ENCODE measurements at regions not wholly inside any gene's neighbourhood (a gene's known extent, or its start where the extent isn't known, plus 50 kb on each side); places are given as distances from the start of the nearest gene placed in this dataset.

DNA sequence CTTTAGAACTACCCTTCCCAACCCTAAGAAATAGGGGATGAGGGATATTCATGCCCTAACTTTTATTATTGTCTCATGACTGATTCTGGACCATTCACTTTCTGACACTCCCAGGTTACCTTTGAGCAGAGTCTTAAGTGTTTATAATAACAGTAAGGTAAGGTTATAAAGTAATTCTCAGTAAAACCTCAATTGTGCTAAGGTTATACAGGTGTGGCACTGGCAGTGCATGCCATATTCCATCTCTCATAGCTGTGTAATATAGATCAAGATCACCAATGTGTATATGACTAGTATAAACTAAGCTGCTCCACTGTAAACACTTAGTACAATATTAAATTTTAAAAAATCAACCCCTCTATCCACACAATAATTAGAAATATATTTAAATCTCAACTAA, 89.1 kb downstream of the KCNJ2 start:
- no peak for FAIRE-seq
- DNase-seq (ENCODE audit: insufficient read length): no peak
- TF ChIP-seq POLR2A (IDR thresholded peaks at IDR 0.05; ENCODE audit: low read depth, low read length) (no peak), POLR2AphosphoS5 (IDR thresholded peaks at IDR 0.05; ENCODE audit: low read depth, low read length) (no peak), TAF1 (IDR thresholded peaks at IDR 0.05; ENCODE audit: borderline replicate concordance, low read depth, low read length) (no peak)

- FAIRE-seq (no peak), DNase-seq (ENCODE audit: insufficient read length) (no peak)
- TF ChIP-seq POLR2A (IDR thresholded peaks at IDR 0.05; ENCODE audit: low read depth, low read length) (no peak), TAF1 (IDR thresholded peaks at IDR 0.05; ENCODE audit: borderline replicate concordance, low read depth, low read length) (no peak), POLR2AphosphoS5 (IDR thresholded peaks at IDR 0.05; ENCODE audit: low read depth, low read length) (no peak)
Observed at GRCh38 chr17:70259400-70259799, 90.1 kb downstream of the KCNJ2 start.

DNA sequence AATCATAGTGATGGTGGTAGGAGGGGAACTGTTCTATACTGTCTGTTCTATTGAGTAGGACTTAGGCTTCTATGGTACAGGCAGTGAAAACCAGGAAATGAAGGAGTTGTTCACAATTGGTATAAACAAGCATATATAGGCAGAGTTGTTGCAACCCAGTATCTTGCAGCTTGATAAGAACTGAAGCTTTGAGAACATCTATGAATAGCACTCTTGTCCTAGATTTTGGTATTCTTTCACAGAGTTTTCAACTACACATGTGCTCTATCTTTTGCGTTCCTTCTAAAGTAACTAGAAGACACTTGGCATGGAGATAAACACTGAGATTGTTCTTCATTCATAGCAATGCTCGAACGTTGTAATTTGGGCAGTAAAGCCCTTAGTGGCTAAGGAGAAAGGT, 91.8 kb downstream of the KCNJ2 start:
- DNase-seq (ENCODE audit: insufficient read length) (no peak), FAIRE-seq (no peak)
- TF ChIP-seq TAF1 (IDR thresholded peaks at IDR 0.05; ENCODE audit: borderline replicate concordance, low read depth, low read length): no peak
- TF ChIP-seq POLR2AphosphoS5 (IDR thresholded peaks at IDR 0.05; ENCODE audit: low read depth, low read length): no peak
- TF ChIP-seq POLR2A (IDR thresholded peaks at IDR 0.05; ENCODE audit: low read depth, low read length): no peak

DNA sequence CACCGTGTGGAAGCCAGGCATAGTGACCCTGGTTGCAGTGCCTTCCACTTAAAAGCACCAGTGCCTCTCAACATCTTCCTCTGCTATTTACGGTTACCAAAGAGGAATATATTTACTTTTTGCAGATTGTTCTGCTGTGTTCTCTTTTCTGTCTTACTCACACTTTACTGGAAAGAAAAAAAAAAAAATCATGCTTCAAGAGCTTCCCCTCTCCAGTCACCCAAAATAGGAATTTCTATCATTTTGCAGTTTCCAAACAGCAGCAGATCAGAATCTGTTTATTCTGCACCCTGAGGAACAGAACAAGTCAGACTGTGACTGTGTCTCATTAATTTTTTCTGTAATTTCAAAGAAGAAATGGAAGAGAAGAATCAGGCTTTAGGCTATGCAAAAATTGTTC, 96.1 kb downstream of the KCNJ2 start:
- TF ChIP-seq TAF1 (IDR thresholded peaks at IDR 0.05; ENCODE audit: borderline replicate concordance, low read depth, low read length) (no peak), POLR2AphosphoS5 (IDR thresholded peaks at IDR 0.05; ENCODE audit: low read depth, low read length) (no peak), POLR2A (IDR thresholded peaks at IDR 0.05; ENCODE audit: low read depth, low read length) (no peak)
- DNase-seq (ENCODE audit: insufficient read length): no peak
- no peak for FAIRE-seq

DNA sequence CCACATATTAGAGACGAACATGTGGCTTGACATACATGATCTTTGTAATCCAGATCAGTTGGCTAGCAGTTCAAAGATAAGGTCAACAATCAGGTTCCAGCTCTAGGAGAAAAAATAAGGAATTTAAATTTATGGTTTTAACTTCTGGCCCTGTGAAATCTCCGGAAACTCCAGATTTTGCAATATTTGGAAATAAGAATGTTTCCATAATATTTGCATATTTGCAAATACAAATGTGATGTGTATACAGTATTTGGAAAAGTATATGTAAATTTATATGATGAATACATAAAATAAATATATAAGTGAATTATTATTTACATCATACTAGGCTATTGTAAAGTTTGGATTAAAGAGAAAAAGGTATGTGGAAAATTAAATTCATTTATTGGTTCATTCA, 97.1 kb downstream of the KCNJ2 start:
- FAIRE-seq (no peak), DNase-seq (ENCODE audit: insufficient read length) (no peak)
- no peak for TF ChIP-seq TAF1 (IDR thresholded peaks at IDR 0.05; ENCODE audit: borderline replicate concordance, low read depth, low read length)
- TF ChIP-seq POLR2AphosphoS5 (IDR thresholded peaks at IDR 0.05; ENCODE audit: low read depth, low read length): no peak
- TF ChIP-seq POLR2A (IDR thresholded peaks at IDR 0.05; ENCODE audit: low read depth, low read length): no peak

DNA sequence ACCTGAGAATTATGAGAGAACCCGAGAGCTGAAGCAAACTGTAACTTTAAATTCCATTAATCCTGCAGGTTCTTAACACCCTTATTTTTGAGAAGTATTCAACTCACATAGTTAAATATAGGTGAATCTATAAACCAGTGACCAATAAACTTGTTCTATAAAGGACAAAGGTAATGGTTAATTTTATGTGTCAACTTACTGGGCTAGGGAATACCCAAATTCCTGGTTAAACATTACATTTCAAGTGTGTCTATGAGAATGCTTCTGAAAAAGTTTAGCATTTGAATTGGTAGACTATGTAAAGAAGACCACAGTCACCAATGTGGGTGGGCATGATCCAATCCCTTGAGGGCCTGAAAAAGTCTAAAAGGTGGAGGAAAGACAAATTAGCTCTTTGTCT, 99.1 kb downstream of the KCNJ2 start:
- no peak for FAIRE-seq
- TF ChIP-seq POLR2A (IDR thresholded peaks at IDR 0.05; ENCODE audit: low read depth, low read length) (no peak), POLR2AphosphoS5 (IDR thresholded peaks at IDR 0.05; ENCODE audit: low read depth, low read length) (no peak), TAF1 (IDR thresholded peaks at IDR 0.05; ENCODE audit: borderline replicate concordance, low read depth, low read length) (no peak)
- DNase-seq (ENCODE audit: insufficient read length): no peak

DNA sequence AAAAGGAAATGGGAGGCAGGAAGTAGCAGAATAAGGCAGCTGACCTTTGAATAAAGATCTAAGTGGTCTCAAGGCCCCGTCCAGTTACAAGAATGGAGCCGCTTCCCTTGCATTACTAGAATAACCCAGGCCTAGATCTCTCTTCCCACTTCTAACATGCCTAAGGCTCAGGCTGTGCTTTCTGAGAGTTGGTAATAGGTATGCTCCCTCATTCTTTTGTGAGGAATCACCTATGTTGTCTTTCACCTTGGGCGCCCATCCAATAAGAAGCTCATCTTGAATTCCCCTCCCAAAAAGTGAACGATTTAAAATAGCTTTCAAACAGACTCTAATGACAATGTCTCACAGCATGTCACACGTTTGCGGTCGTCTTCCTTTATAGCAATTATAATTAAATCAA, 101.2 kb downstream of the KCNJ2 start:
- TF ChIP-seq POLR2AphosphoS5 (IDR thresholded peaks at IDR 0.05; ENCODE audit: low read depth, low read length) (no peak), TAF1 (IDR thresholded peaks at IDR 0.05; ENCODE audit: borderline replicate concordance, low read depth, low read length) (no peak), POLR2A (IDR thresholded peaks at IDR 0.05; ENCODE audit: low read depth, low read length) (no peak)
- no peak for DNase-seq (ENCODE audit: insufficient read length)
- FAIRE-seq: no peak

DNA sequence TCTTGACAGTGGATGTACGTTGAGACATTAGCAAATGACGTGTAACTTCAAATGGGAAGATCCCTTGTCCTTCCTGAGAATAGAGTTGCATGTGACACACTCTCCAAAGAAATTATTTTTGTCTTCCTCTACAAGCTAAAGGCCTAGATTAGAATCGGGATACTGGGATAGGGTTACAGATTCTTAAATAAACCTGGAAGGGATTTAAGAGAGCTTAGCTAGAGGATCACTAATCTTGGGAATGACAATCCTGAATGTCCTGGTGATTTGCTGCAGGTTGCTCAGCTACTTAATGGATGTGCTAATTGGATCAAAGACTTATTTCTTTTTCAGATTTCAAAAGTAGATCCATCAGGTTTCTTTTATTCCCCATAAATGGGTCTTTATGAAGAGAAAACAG, 101.9 kb downstream of the KCNJ2 start:
- DNase-seq (ENCODE audit: insufficient read length): no peak
- no peak for FAIRE-seq
- TF ChIP-seq POLR2A (IDR thresholded peaks at IDR 0.05; ENCODE audit: low read depth, low read length) (no peak), TAF1 (IDR thresholded peaks at IDR 0.05; ENCODE audit: borderline replicate concordance, low read depth, low read length) (no peak), POLR2AphosphoS5 (IDR thresholded peaks at IDR 0.05; ENCODE audit: low read depth, low read length) (no peak)

DNA sequence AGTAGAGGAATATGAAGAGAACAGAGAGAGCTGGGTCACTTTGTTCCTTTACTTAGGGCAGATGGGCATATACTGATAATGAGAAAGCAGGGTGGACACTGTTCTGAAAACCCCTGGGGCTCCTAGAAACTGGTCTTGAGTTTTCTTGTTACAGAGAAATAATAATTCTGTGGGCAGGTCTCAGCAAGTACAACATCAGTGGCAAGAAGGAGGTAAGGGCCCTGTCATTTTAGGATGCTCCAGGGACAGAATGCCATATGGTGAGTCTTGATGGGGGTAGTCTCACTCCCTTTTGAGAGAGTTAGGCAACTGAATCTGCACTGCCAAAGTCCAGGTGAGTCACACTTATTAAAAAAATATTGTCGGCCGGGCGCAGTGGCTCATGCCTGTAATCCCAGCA, 102.3 kb downstream of the KCNJ2 start:
- no peak for FAIRE-seq

DNA sequence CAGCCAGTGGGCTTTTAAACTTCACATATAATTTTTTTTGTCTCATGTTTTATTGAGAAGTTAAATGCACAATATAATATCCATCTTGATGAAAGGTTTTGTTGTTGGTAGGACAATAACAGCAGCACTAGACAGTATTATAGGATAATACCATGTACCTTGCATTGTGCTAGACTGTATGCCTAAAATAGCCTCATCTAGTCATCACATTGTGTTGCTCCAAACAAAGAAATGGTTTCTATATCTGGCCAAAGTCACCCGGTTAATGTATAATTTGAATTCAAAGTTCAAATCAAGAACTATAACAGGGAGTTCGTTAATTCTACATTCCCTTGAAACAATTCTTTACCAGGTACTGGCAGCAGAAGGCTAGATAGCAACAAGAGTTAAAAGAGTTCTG, 104.9 kb downstream of the KCNJ2 start:
- DNase-seq (ENCODE audit: insufficient read length) (no peak), FAIRE-seq (no peak)
- TF ChIP-seq TAF1 (IDR thresholded peaks at IDR 0.05; ENCODE audit: borderline replicate concordance, low read depth, low read length): no peak
- no peak for TF ChIP-seq POLR2A (IDR thresholded peaks at IDR 0.05; ENCODE audit: low read depth, low read length)
- TF ChIP-seq POLR2AphosphoS5 (IDR thresholded peaks at IDR 0.05; ENCODE audit: low read depth, low read length): no peak

More for the DNA sequence above, 102.3 kb downstream of the KCNJ2 start:
- no peak for DNase-seq (ENCODE audit: insufficient read length)
- TF ChIP-seq POLR2AphosphoS5 (IDR thresholded peaks at IDR 0.05; ENCODE audit: low read depth, low read length): no peak
- no peak for TF ChIP-seq TAF1 (IDR thresholded peaks at IDR 0.05; ENCODE audit: borderline replicate concordance, low read depth, low read length)
- no peak for TF ChIP-seq POLR2A (IDR thresholded peaks at IDR 0.05; ENCODE audit: low read depth, low read length)

DNA sequence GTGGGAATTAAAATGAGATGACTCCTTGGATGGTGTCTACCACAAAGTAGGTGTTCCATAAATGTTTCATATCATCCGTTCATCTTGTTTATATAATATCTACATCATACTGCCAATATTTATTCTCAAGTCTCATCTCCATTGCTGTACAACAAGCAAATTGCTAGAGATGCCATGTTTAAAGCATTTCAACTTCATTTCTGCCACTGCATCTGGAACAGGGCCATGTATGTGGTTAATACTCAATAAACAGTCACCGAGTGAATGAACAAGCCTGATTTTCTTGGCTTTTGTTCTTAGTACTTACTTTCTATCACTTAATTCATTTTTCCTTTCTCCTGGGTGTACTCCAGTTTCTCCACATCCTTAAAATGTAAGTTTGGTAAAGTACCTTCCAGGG, 107.6 kb downstream of the KCNJ2 start:
- FAIRE-seq: no peak
- TF ChIP-seq TAF1 (IDR thresholded peaks at IDR 0.05; ENCODE audit: borderline replicate concordance, low read depth, low read length): no peak
- no peak for TF ChIP-seq POLR2AphosphoS5 (IDR thresholded peaks at IDR 0.05; ENCODE audit: low read depth, low read length)
- no peak for TF ChIP-seq POLR2A (IDR thresholded peaks at IDR 0.05; ENCODE audit: low read depth, low read length)
- DNase-seq (ENCODE audit: insufficient read length): no peak

DNA sequence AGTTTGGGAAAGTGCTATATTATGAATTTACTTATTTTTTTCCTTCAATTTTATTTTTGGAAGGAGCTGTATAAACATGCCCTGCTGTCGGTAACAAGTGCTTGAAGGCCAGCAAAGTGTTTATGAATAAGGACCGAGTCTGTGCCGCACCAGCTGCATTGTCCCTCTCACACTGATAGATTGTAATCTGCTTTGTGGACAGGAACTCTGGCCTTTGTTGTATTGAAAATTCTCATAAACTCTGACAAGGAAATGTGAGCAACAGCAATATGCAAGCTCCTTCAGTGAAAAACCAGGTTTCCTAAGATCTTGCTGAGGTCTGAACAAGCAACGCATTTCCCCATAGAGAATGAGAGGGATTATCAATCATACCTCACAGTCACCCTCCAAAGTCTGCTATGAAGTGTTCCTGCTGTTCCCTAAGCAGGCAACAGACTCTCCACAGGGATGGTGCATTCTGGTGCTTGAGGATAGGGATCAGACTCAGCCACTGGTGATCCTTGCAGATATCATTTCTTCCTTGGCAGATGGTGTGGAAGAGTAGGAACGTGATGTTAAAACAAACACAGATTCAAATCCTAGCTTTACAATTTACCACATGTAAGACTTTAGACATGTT, 109.6 kb downstream of the KCNJ2 start:
- no peak for TF ChIP-seq POLR2AphosphoS5 (IDR thresholded peaks at IDR 0.05; ENCODE audit: low read depth, low read length)
- TF ChIP-seq TAF1 (IDR thresholded peaks at IDR 0.05; ENCODE audit: borderline replicate concordance, low read depth, low read length): no peak
- TF ChIP-seq POLR2A (IDR thresholded peaks at IDR 0.05; ENCODE audit: low read depth, low read length): no peak
- no peak for DNase-seq (ENCODE audit: insufficient read length)
- FAIRE-seq: no peak
